Neural cell (in vitro differentiated cells): ENCODE measurements at regions not wholly inside any gene's neighbourhood (a gene's known extent, or its start where the extent isn't known, plus 50 kb on each side); places are given as distances from the start of the nearest gene placed in this dataset.

Experiments
- H2AFZ ChIP-seq: fragments of 200-600, 300-800 bp; sonication (generic), shearing (Covaris generic); 2 replicates; pipeline ENCODE4 v1.6.0; 2014; ENCODE audit warnings: low read depth, mild to moderate bottlenecking, antibody characterized with exemption, low read length, moderate library complexity
- H3F3A ChIP-seq: fragments of 200-600 bp; shearing (Covaris generic); 2 replicates; pipeline ENCODE4 v1.6.1; 2016; ENCODE audit warnings: mild to moderate bottlenecking, moderate library complexity, mixed read lengths, antibody characterized with exemption, low read length; ENCODE audit not compliant: insufficient read depth, poor library complexity, severe bottlenecking
- H3K27ac ChIP-seq: fragments of 200-600, 300-800 bp; sonication (generic), shearing (Covaris generic); 2 replicates; pipeline ENCODE4 v1.5.1; 2014; ENCODE audit warnings: mild to moderate bottlenecking, low read length, moderate library complexity
- H3K27me3 ChIP-seq: fragments of 300-800, 200-600 bp; sonication (generic), shearing (Covaris generic); 2 replicates; pipeline ENCODE4 v1.6.0; 2014; ENCODE audit warnings: mild to moderate bottlenecking, low read depth, low read length, moderate library complexity; ENCODE audit not compliant: insufficient read depth
- H3K36me3 ChIP-seq: fragments of 300-800, 200-600 bp; sonication (generic), shearing (Covaris generic); 2 replicates; pipeline ENCODE4 v1.5.1; 2014; ENCODE audit warnings: mild to moderate bottlenecking, antibody characterized with exemption, low read length, moderate library complexity; ENCODE audit not compliant: insufficient read depth
- H3K4me2 ChIP-seq: fragments of 300-800, 200-600 bp; sonication (generic), shearing (Covaris generic); 2 replicates; pipeline ENCODE4 v1.6.0; 2014; ENCODE audit warnings: mild to moderate bottlenecking, low read length
- H3K4me3 ChIP-seq: fragments of 300-800, 200-600 bp; sonication (generic), shearing (Covaris generic); 2 replicates; pipeline ENCODE4 v1.5.1; 2014; ENCODE audit warnings: mild to moderate bottlenecking, low read length, moderate library complexity
- H3K79me2 ChIP-seq: fragments of 200-600 bp; shearing (Covaris generic); replicated peaks from 2 replicates; pipeline ENCODE4 v1.6.0; 2014; ENCODE audit warnings: mild to moderate bottlenecking, low read length, moderate library complexity; ENCODE audit not compliant: insufficient read depth
- H3K9ac ChIP-seq: fragments of 300-800, 200-600 bp; sonication (generic), shearing (Covaris generic); 2 replicates; pipeline ENCODE4 v1.6.1; 2016; ENCODE audit warnings: mild to moderate bottlenecking, low read length, mixed read lengths
- H3K9me2 ChIP-seq: fragments of 200-600 bp; shearing (Covaris generic); 2 replicates; pipeline ENCODE4 v1.6.1; 2016; ENCODE audit warnings: mild to moderate bottlenecking, low read length, mixed read lengths; ENCODE audit not compliant: insufficient read depth
- H3K9me3 ChIP-seq: fragments of 200-600, 300-800 bp; sonication (generic), shearing (Covaris generic); 2 replicates; pipeline ENCODE4 v1.6.1; 2016; ENCODE audit warnings: mild to moderate bottlenecking, mixed run types, low read length, moderate library complexity, mixed read lengths
- H4K20me1 ChIP-seq: fragments of 200-600 bp; shearing (Covaris generic); 2 replicates; pipeline ENCODE4 v1.6.1; 2016; ENCODE audit warnings: mild to moderate bottlenecking, mixed run types; ENCODE audit not compliant: insufficient read depth
- CTCF ChIP-seq: fragments of 450-650 bp; IDR thresholded peaks from 2 replicates; pipeline ENCODE4 v1.5.1; 2014; ENCODE audit warnings: antibody characterized with exemption, mild to moderate bottlenecking, moderate library complexity; ENCODE audit not compliant: poor library complexity, severe bottlenecking
- EP300 ChIP-seq: fragments of 450-650 bp; conservative IDR thresholded peaks from 2 replicates; pipeline ENCODE4 v1.6.1; 2014; ENCODE audit warnings: antibody characterized with exemption, mild to moderate bottlenecking, moderate library complexity; ENCODE audit not compliant: poor library complexity, severe bottlenecking
- EZH2 ChIP-seq: fragments of 200-600, 300-800 bp; shearing (Covaris generic), sonication (generic); IDR thresholded peaks from 2 replicates; pipeline ENCODE4 v1.6.1; 2014; ENCODE audit warnings: antibody characterized with exemption, low read length, borderline replicate concordance, mild to moderate bottlenecking; ENCODE audit not compliant: insufficient read depth, poor library complexity, severe bottlenecking
- MXI1 ChIP-seq: fragments of 450-650 bp; conservative IDR thresholded peaks from 2 replicates; pipeline ENCODE4 v1.6.1; 2014; ENCODE audit warnings: antibody characterized with exemption, mild to moderate bottlenecking; ENCODE audit not compliant: poor library complexity, severe bottlenecking
- POLR2AphosphoS5 ChIP-seq: IDR thresholded peaks from 2 replicates; pipeline ENCODE4 v1.6.1; 2012
- RAD21 ChIP-seq: fragments of 450-650 bp; conservative IDR thresholded peaks from 2 replicates; pipeline ENCODE4 v1.6.1; 2014; ENCODE audit warnings: antibody characterized with exemption, mild to moderate bottlenecking, moderate library complexity
- REST ChIP-seq: IDR thresholded peaks from 2 replicates; pipeline ENCODE4 v1.6.1; 2012; ENCODE audit warnings: borderline replicate concordance
- SMC3 ChIP-seq: fragments of 450-650 bp; conservative IDR thresholded peaks from 2 replicates; pipeline ENCODE4 v1.6.1; 2014; ENCODE audit warnings: antibody characterized with exemption, mild to moderate bottlenecking, moderate library complexity; ENCODE audit not compliant: poor library complexity
- TAF1 ChIP-seq: IDR thresholded peaks from 2 replicates; pipeline ENCODE4 v1.6.1; 2012; ENCODE audit warnings: low read depth

- H3F3A ChIP-seq = no peaks in the 10 kb centered on the region
- H3K36me3 ChIP-seq = no peaks in the 10 kb centered on the region
- H3K9me3 ChIP-seq = no peaks in the 10 kb centered on the region
- H3K27me3 ChIP-seq = peaks cover 6% of the 10 kb centered on the region
- no peaks in the 10 kb centered on the region for H3K79me2 ChIP-seq
- TF ChIP-seq EZH2 = no peak
- TF ChIP-seq TAF1 = no peak
- no peak overlapping the region for H3K4me3 ChIP-seq
- H3K9me2 ChIP-seq = no peaks in the 10 kb centered on the region
- no peak overlapping the region for H2AFZ ChIP-seq
- no peak overlapping the region for H3K27ac ChIP-seq
- H4K20me1 ChIP-seq = no peaks in the 10 kb centered on the region
- H3K9ac ChIP-seq = no peak overlapping the region
- H3K4me2 ChIP-seq = no peak overlapping the region
Observed at GRCh38 chrX:445727-446126, 59.0 kb upstream of the PPP2R3B start.

GRCh38 chrX:446245-446644, 59.5 kb upstream of the PPP2R3B start:
- no peaks in the 10 kb centered on the region for H3K9me3 ChIP-seq
- H3F3A ChIP-seq = no peaks in the 10 kb centered on the region
- H3K9me2 ChIP-seq = no peaks in the 10 kb centered on the region
- no peak overlapping the region for H3K27ac ChIP-seq
- no peak overlapping the region for H3K4me2 ChIP-seq
- no peak overlapping the region for H3K9ac ChIP-seq
- no peak overlapping the region for H3K4me3 ChIP-seq
- no peaks in the 10 kb centered on the region for H4K20me1 ChIP-seq
- no peaks in the 10 kb centered on the region for H3K79me2 ChIP-seq
- H2AFZ ChIP-seq = no peak overlapping the region
- H3K36me3 ChIP-seq = no peaks in the 10 kb centered on the region
- H3K27me3 ChIP-seq = peaks cover 6% of the 10 kb centered on the region
- TF ChIP-seq RAD21 (no peak), TAF1 (no peak), SMC3 (no peak), EP300 (no peak), POLR2AphosphoS5 (no peak), CTCF (no peak), EZH2 (no peak), MXI1 (no peak), REST (no peak)

- Histone ChIP-seq H3K79me2 (no peaks in the 10 kb centered on the region), H3K27me3 (peaks cover 6% of the 10 kb centered on the region), H3K36me3 (no peaks in the 10 kb centered on the region), H3K9ac (no peak overlapping the region), H3K9me3 (no peaks in the 10 kb centered on the region), H3K27ac (no peak overlapping the region), H2AFZ (no peak overlapping the region), H3K4me3 (no peak overlapping the region), H4K20me1 (no peaks in the 10 kb centered on the region), H3F3A (no peaks in the 10 kb centered on the region), H3K9me2 (no peaks in the 10 kb centered on the region), H3K4me2 (no peak overlapping the region)
- no peak for TF ChIP-seq RAD21
- TF ChIP-seq EZH2 = no peak
- no peak for TF ChIP-seq TAF1
- TF ChIP-seq REST = no peak
- TF ChIP-seq EP300 = no peak
- no peak for TF ChIP-seq SMC3
- TF ChIP-seq MXI1 = no peak
- TF ChIP-seq CTCF = no peak
- TF ChIP-seq POLR2AphosphoS5 = no peak
Observed at GRCh38 chrX:447052-447451, 60.3 kb upstream of the PPP2R3B start.
